Endothelial cell of umbilical vein (primary cell): ENCODE measurements at regions not wholly inside any gene's neighbourhood (a gene's known extent, or its start where the extent isn't known, plus 50 kb on each side); places are given as distances from the start of the nearest gene placed in this dataset.

ENCODE experiments used
- BruUV-seq: library from RNA; stranded (reverse); fragments of 400-500 nt; replicated peaks from 2 replicates; lab custom pipeline; 2021; lab: Mats Ljungman, UMichigan
- CTCF ChIA-PET: fragments of 300-600, 350-600 bp; sonication (Branson Sonifier 250); formaldehyde crosslinking; loops from one replicate; lab custom pipeline; 2021; ENCODE audit warnings: antibody characterized with exemption, inconsistent platforms; lab: Charles Lee
- POLR2A ChIA-PET: fragments of 300-600, 350-600 bp; sonication (Branson Sonifier 250); formaldehyde crosslinking; loops from one replicate; lab custom pipeline; 2021; ENCODE audit warnings: antibody characterized with exemption, inconsistent platforms; lab: Charles Lee
- DNase-seq: peaks from one replicate; pipeline ENCODE4 v3.0.0-alpha.2; 2011; ENCODE audit warnings: low read depth, low spot score
- FAIRE-seq: peaks from 2 replicates; lab custom pipeline; 2011; peaks lifted over from hg19 to GRCh38; lab: Jason Lieb, UNC
- H2AFZ ChIP-seq: 2 replicates; pipeline ENCODE4 v1.6.0; 2012; ENCODE audit warnings: low read depth, low read length, control low read depth, inconsistent platforms
- H3K27ac ChIP-seq: 2 replicates; pipeline ENCODE4 v1.5.1; 2011; ENCODE audit warnings: low read depth, mild to moderate bottlenecking, control low read depth, low read length, moderate library complexity; ENCODE audit not compliant: insufficient read depth
- H3K27me3 ChIP-seq, 2 experiments: 2 replicates each; pipeline versions ENCODE4 v1.6.0 to v1.6.1; 2011; ENCODE audit warnings: low read length in 2 of 2, mixed read lengths in 1 of 2; ENCODE audit not compliant: control insufficient read depth in 2 of 2, insufficient read depth in 2 of 2
- H3K36me3 ChIP-seq, 2 experiments: 2 replicates in 1 of 2; 3 replicates in 1 of 2; pipeline ENCODE4 v1.5.1; 2011; ENCODE audit warnings: low read length in 2 of 2, mild to moderate bottlenecking in 1 of 2, moderate library complexity in 1 of 2; ENCODE audit not compliant: control insufficient read depth in 2 of 2, insufficient read depth in 2 of 2; ENCODE audit errors: extremely low read depth in 1 of 2
- H3K4me1 ChIP-seq: 3 replicates; pipeline ENCODE4 v1.5.1; 2011; ENCODE audit warnings: mild to moderate bottlenecking, low read length; ENCODE audit not compliant: control insufficient read depth, insufficient read depth; ENCODE audit errors: extremely low read depth
- H3K4me2 ChIP-seq: 2 replicates; pipeline ENCODE4 v1.6.1; 2011; ENCODE audit warnings: low read length, control low read depth, mixed read lengths; ENCODE audit not compliant: insufficient read depth
- H3K4me3 ChIP-seq, 3 experiments: fragments of 200-600 bp in 1 of 3; sonication (generic), shearing (Covaris generic) in 1 of 3; replicated peaks in 1 of 3; 2 replicates each; pipeline ENCODE4 v1.5.1; 2011 to 2016; ENCODE audit warnings: control low read depth in 3 of 3, low read length in 3 of 3, mild to moderate bottlenecking in 2 of 3, inconsistent platforms in 1 of 3, low read depth in 1 of 3, moderate library complexity in 1 of 3; ENCODE audit not compliant: insufficient read depth in 1 of 3
- H3K79me2 ChIP-seq: 2 replicates; pipeline ENCODE4 v1.6.0; 2012; ENCODE audit warnings: low read length, inconsistent platforms; ENCODE audit not compliant: control insufficient read depth, insufficient read depth
- H3K9ac ChIP-seq: replicated peaks from 2 replicates; pipeline ENCODE3; 2011; ENCODE audit warnings: low read length, control low read depth; ENCODE audit not compliant: insufficient read depth; ENCODE audit errors: extremely low read depth
- H3K9me1 ChIP-seq: replicated peaks from 3 replicates; pipeline ENCODE4 v1.6.0; 2011; ENCODE audit warnings: mild to moderate bottlenecking, low read length; ENCODE audit not compliant: control insufficient read depth, insufficient read depth; ENCODE audit errors: extremely low read depth
- H3K9me3 ChIP-seq: replicated peaks from 2 replicates; pipeline ENCODE4 v1.5.1; 2012; ENCODE audit warnings: low read length, inconsistent platforms; ENCODE audit not compliant: control insufficient read depth, insufficient read depth
- H4K20me1 ChIP-seq: replicated peaks from 2 replicates; pipeline ENCODE3; 2011; ENCODE audit warnings: mild to moderate bottlenecking, low read length; ENCODE audit not compliant: control insufficient read depth, insufficient read depth; ENCODE audit errors: extremely low read depth
- CTCF ChIP-seq, 2 donors: IDR thresholded peaks; 1 replicate in 1 of 2; 2 replicates in 1 of 2; pipeline ENCODE4 v1.5.1; 2011; ENCODE audit warnings: low read length in 2 of 2, mild to moderate bottlenecking in 2 of 2, moderate library complexity in 2 of 2, control low read depth in 1 of 2, inconsistent platforms in 1 of 2, low read depth in 1 of 2; ENCODE audit not compliant: insufficient read depth in 1 of 2; ENCODE audit errors: extremely low read depth in 1 of 2
- EZH2 ChIP-seq: IDR thresholded peaks from 2 replicates; pipeline ENCODE4 v1.6.1; 2012; ENCODE audit warnings: borderline replicate concordance, low read depth, mild to moderate bottlenecking, moderate library complexity, low read length, inconsistent platforms; ENCODE audit not compliant: severe bottlenecking
- FOS ChIP-seq: IDR thresholded peaks from 2 replicates; pipeline ENCODE4 v1.6.1; 2011; ENCODE audit warnings: mild to moderate bottlenecking, low read length, moderate library complexity, borderline replicate concordance; ENCODE audit not compliant: insufficient read depth
- GATA2 ChIP-seq: IDR thresholded peaks from 2 replicates; pipeline ENCODE4 v1.7.0; 2011; ENCODE audit warnings: low read depth, mild to moderate bottlenecking, moderate library complexity, mixed read lengths, low read length; ENCODE audit not compliant: insufficient read length, insufficient read depth
- JUN ChIP-seq: IDR thresholded peaks from 2 replicates; pipeline ENCODE4 v1.6.1; 2011; ENCODE audit warnings: borderline replicate concordance, low read depth; ENCODE audit not compliant: insufficient read length, insufficient read depth
- MYC ChIP-seq: IDR thresholded peaks from one replicate; pipeline ENCODE4 v1.6.1; 2011; ENCODE audit warnings: mild to moderate bottlenecking, low read depth, low read length
- POLR2A ChIP-seq: IDR thresholded peaks from 2 replicates; pipeline ENCODE4 v1.6.1; 2012; ENCODE audit warnings: low read depth, mild to moderate bottlenecking, control low read depth, low read length
- POLR2AphosphoS5 ChIP-seq: IDR thresholded peaks from 2 replicates; pipeline ENCODE4 v1.6.1; 2012; ENCODE audit warnings: low read depth, mild to moderate bottlenecking, control low read depth, low read length, moderate library complexity; ENCODE audit not compliant: insufficient read depth
- dilution Hi-C: fragments of 300-500 bp; cut with MboI; formaldehyde crosslinking; loops from one replicate; pipeline ENCODE4 v1.15.0; 2019; ENCODE audit warnings: low sequenced_read_pairs; ENCODE audit not compliant: extremely low pct_ligation_motif_present
- intact Hi-C: fragments of 100-400 bp; cut with micrococcal nuclease; formaldehyde crosslinking; loops from one replicate; pipeline ENCODE4 v1.10.0; 2022
- TF ChIP-seq, protein P1 (sequence below): IDR thresholded peaks from 2 replicates; pipeline ENCODE4 v1.6.1; 2011; ENCODE audit not compliant: insufficient read depth, insufficient read length

DNA sequence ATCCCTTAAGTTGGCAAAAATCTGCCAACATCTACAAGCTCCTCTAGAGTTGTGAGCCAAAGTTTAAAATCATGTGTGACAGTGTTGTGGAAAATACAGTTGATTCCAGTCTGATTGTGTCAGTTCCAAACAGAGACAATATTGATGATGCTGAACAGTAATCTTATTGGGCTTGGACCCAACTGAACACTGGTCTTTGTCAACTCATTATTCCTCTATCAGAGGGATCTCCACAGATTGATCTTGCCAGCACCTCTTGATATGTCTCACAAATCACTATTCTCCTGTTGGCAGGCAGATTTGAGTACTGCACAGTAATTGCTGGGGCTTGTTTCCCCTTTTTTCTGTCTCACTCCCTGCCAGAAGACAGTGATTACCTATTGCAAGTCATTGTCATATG, 326.6 kb upstream of the DPH6 start:
- dilution Hi-C loops (no loop called here), intact Hi-C loops (no loop called here)
- Histone ChIP-seq H4K20me1 (no peaks in the 10 kb centered on the region), H3K4me2 (no peak overlapping the region), H3K9ac (no peak overlapping the region), H3K9me3 (no peaks in the 10 kb centered on the region), H2AFZ (no peak overlapping the region), H3K4me1 (no peaks in the 10 kb centered on the region), H3K9me1 (no peaks in the 10 kb centered on the region), H3K27ac (no peak overlapping the region), H3K36me3 (no peaks in the 10 kb centered on the region), H3K79me2 (no peaks in the 10 kb centered on the region), H3K27me3 (no peaks in the 10 kb centered on the region), H3K4me3 (no peak overlapping the region)
- FAIRE-seq, result no peak
- DNase-seq, result no peak
- CTCF ChIA-PET, result no interaction called here
- BruUV-seq, result no TSS peak
- POLR2A ChIA-PET, result no interaction called here
- TF ChIP-seq POLR2AphosphoS5 (no peak), FOS (no peak)

- no TSS peak for BruUV-seq
- dilution Hi-C loops, result no loop called here
- Histone ChIP-seq H3K4me3 (no peak overlapping the region), H3K4me1 (no peaks in the 10 kb centered on the region), H3K27ac (no peak overlapping the region), H3K36me3 (no peaks in the 10 kb centered on the region), H3K27me3 (no peaks in the 10 kb centered on the region), H4K20me1 (no peaks in the 10 kb centered on the region), H3K79me2 (no peaks in the 10 kb centered on the region), H3K9me1 (no peaks in the 10 kb centered on the region), H3K9me3 (no peaks in the 10 kb centered on the region), H3K4me2 (no peak overlapping the region), H2AFZ (no peak overlapping the region), H3K9ac (no peak overlapping the region)
- no peak for FAIRE-seq
- CTCF ChIA-PET, result interaction anchor here (1.2 to 1.5 kb wide), 2 partner anchors 123 to 129 kb away, joined by 3 to 4 read pairs; no protein-coding TSS in a partner anchor
- intact Hi-C loops, result no loop called here
- POLR2A ChIA-PET, result no interaction called here
- TF ChIP-seq POLR2A (no peak), POLR2AphosphoS5 (no peak), JUN (peak; percentile 15), FOS (peak; percentile 67), MYC (no peak), CTCF (IDR thresholded peaks at IDR 0.05; ENCODE audit: extremely low read depth in 1 of 2, insufficient read depth in 1 of 2, low read depth in 1 of 2, low read length in 2 of 2) (no peak), EZH2 (no peak), GATA2 (peak; percentile 8)
- TF ChIP-seq, protein P1, sequence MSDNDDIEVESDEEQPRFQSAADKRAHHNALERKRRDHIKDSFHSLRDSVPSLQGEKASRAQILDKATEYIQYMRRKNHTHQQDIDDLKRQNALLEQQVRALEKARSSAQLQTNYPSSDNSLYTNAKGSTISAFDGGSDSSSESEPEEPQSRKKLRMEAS, result no peak
- peak; percentile 44 for DNase-seq
These were observed 328.4 kb upstream of the DPH6 start for GRCh38 chr15:35874260-35874905.
